22Rv1 (cell line): ENCODE measurements at regions not wholly inside any gene's neighbourhood (a gene's known extent, or its start where the extent isn't known, plus 50 kb on each side); places are given as distances from the start of the nearest gene placed in this dataset.

Experiments
- H3K27ac ChIP-seq: fragments of 450-650 bp; 2 replicates; pipeline ENCODE4 v1.5.1; 2017
- CTCF ChIP-seq: fragments of 450-650 bp; IDR thresholded peaks from 2 replicates; pipeline ENCODE4 v1.5.1; 2017; ENCODE audit warnings: mild to moderate bottlenecking
- ZFX ChIP-seq: fragments of 450-650 bp; IDR thresholded peaks from 2 replicates; pipeline ENCODE4 v1.6.1; 2017; ENCODE audit warnings: antibody characterized with exemption, borderline replicate concordance

GRCh38 chr14:58863661-58864345 is 226.0 kb downstream of the DACT1 start:
- no peak overlapping the region for H3K27ac ChIP-seq
- TF ChIP-seq ZFX (no peak), CTCF (no peak)

GRCh38 chr14:58864751-58865513 is 227.2 kb downstream of the DACT1 start:
- no peak overlapping the region for H3K27ac ChIP-seq
- TF ChIP-seq ZFX (no peak), CTCF (no peak)

GRCh38 chr14:58865514-58866281 is 227.9 kb downstream of the DACT1 start:
- H3K27ac ChIP-seq: no peak overlapping the region

GRCh38 chr14:58866391-58866790 is 228.6 kb downstream of the DACT1 start:
- H3K27ac ChIP-seq: no peak overlapping the region
- TF ChIP-seq CTCF (no peak), ZFX (no peak)

More at GRCh38 chr14:58865514-58866281, 227.9 kb downstream of the DACT1 start:
- no peak for TF ChIP-seq ZFX
- TF ChIP-seq CTCF: no peak

DNA sequence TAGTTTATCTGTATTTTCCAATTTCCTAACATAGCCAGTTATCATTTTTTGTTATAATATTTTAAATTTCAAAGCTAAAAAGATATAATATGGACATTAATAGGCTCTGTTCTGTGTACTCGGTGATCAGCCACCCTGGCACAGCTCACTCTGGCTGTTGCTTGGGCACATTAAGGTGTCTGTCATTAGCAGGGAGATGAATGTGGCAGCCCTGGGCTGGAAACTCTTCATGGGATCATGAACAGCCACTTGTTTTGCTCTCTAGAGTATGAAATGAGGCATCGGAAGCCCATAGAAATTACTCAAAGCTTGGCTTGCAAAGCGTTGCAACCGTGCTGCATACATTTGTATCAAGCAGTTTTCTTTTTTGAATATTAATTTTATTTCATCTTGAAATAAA is 233.2 kb downstream of the DACT1 start:
- H3K27ac ChIP-seq: no peak overlapping the region
- TF ChIP-seq ZFX (no peak), CTCF (no peak)

GRCh38 chr14:58871573-58871972 is 233.8 kb downstream of the DACT1 start:
- TF ChIP-seq ZFX: no peak
- TF ChIP-seq CTCF: no peak
- no peak overlapping the region for H3K27ac ChIP-seq
